A549 (cell line): ENCODE measurements at regions not wholly inside any gene's neighbourhood (a gene's known extent, or its start where the extent isn't known, plus 50 kb on each side); places are given as distances from the start of the nearest gene placed in this dataset.
A peak's percentile ranks its signal among the peaks of the same experiment; 100 is the strongest.
"Not testable (repeated sequence)": the region's sequence is repeated elsewhere in the genome, so short reads cannot be mapped to it uniquely, and the experiment has no call there.

Experiments
- ATAC-seq, 2 experiments: fragments of 200-7000 bp in 1 of 2; fragments of >200 bp in 1 of 2; cut with Nextera tagmentation in 1 of 2; cut with Tn5 transposase in 1 of 2; 3 replicates each; pipeline versions ENCODE4 v1.8.0 to v1.9.1; 2018 to 2020; ENCODE audit warnings: mild to moderate bottlenecking in 1 of 2, moderate library complexity in 1 of 2
- CTCF ChIA-PET: fragments of 300-600 bp; sonication (Branson Sonifier 250); formaldehyde crosslinking; extraction: SDS; loops from one replicate; lab custom pipeline; 2021; ENCODE audit warnings: antibody characterized with exemption, inconsistent platforms; lab: Yijun Ruan, JAX
- POLR2A ChIA-PET: fragments of 350-600 bp; formaldehyde crosslinking; extraction: SDS; loops from one replicate; lab custom pipeline; 2021; ENCODE audit warnings: antibody characterized with exemption, inconsistent platforms; lab: Yijun Ruan, JAX
- DNase-seq, 2 experiments: peaks; one replicate each; pipeline versions ENCODE4 v3.0.0 to v3.0.0-alpha.2; 2011 to 2016; ENCODE audit warnings: low read depth in 1 of 2, low spot score in 1 of 2
- FAIRE-seq: peaks from 2 replicates; lab custom pipeline; 2011; peaks lifted over from hg19 to GRCh38; lab: Jason Lieb, UNC
- H3K27ac ChIP-seq, 2 experiments: fragments of >200 bp; sonication (Bioruptor Twin); formaldehyde crosslinking; 3 replicates each; pipeline ENCODE4 v1.5.1; 2016 to 2017
- H3K4me1 ChIP-seq: fragments of >200 bp; sonication (Bioruptor Twin); formaldehyde crosslinking; 3 replicates; pipeline ENCODE4 v1.6.1; 2016
- H3K4me2 ChIP-seq: fragments of >200 bp; sonication (Bioruptor Twin); formaldehyde crosslinking; 3 replicates; pipeline ENCODE4 v1.6.1; 2016
- H3K4me3 ChIP-seq: fragments of >200 bp; sonication (Bioruptor Twin); formaldehyde crosslinking; 3 replicates; pipeline ENCODE4 v1.5.1; 2016
- H3K9me3 ChIP-seq: fragments of >200 bp; sonication (Bioruptor Twin); formaldehyde crosslinking; 3 replicates; pipeline ENCODE4 v1.6.1; 2016
- BCL3 ChIP-seq: fragments of >200 bp; sonication (Bioruptor Twin); formaldehyde crosslinking; IDR thresholded peaks from 3 replicates; pipeline ENCODE4 v1.6.1; 2016
- BHLHE40 ChIP-seq: IDR thresholded peaks from 2 replicates; pipeline ENCODE4 v1.6.1; 2012; ENCODE audit warnings: low read depth, low read length, inconsistent platforms
- CBX2 ChIP-seq: fragments of 200-600 bp; sonication (generic); IDR thresholded peaks from 2 replicates; pipeline ENCODE4 v1.6.1; 2016; ENCODE audit warnings: low read depth, mild to moderate bottlenecking, borderline replicate concordance
- CHD2 ChIP-seq: fragments of 150-350 bp; IDR thresholded peaks from 2 replicates; pipeline ENCODE4 v1.6.1; 2014; ENCODE audit warnings: low read length; ENCODE audit not compliant: partially characterized antibody
- E2F6 ChIP-seq: IDR thresholded peaks from 2 replicates; pipeline ENCODE4 v1.6.1; 2012; ENCODE audit warnings: low read depth, borderline replicate concordance
- ELK1 ChIP-seq: fragments of 150-350 bp; IDR thresholded peaks from 2 replicates; pipeline ENCODE4 v1.6.1; 2014; ENCODE audit warnings: low read depth, mild to moderate bottlenecking, low read length
- ESRRA ChIP-seq: fragments of 150-350 bp; IDR thresholded peaks from 2 replicates; pipeline ENCODE4 v1.6.1; 2014; ENCODE audit warnings: mild to moderate bottlenecking, low read length, borderline replicate concordance
- FOSB ChIP-seq: fragments of 250-450 bp; sonication (Bioruptor Pico); IDR thresholded peaks from 2 replicates; pipeline ENCODE4 v1.5.0; 2020; ENCODE audit warnings: mild to moderate bottlenecking, moderate library complexity
- HDAC2 ChIP-seq: fragments of 200-600 bp; sonication (generic); IDR thresholded peaks from 2 replicates; pipeline ENCODE4 v1.6.1; 2016
- HMGXB4 ChIP-seq: fragments of 250-450 bp; sonication (Bioruptor Pico); IDR thresholded peaks from 2 replicates; pipeline ENCODE4 v1.5.0; 2021; ENCODE audit warnings: mild to moderate bottlenecking, moderate library complexity, borderline replicate concordance
- MAFK ChIP-seq: fragments of 450-650 bp; IDR thresholded peaks from 2 replicates; pipeline ENCODE4 v1.6.1; 2014; ENCODE audit not compliant: partially characterized antibody
- MYC ChIP-seq: IDR thresholded peaks from 2 replicates; pipeline ENCODE4 v1.6.1; 2012; ENCODE audit warnings: mild to moderate bottlenecking, inconsistent platforms, low read length, improper control_type of control experiment, borderline replicate concordance
- RCOR1 ChIP-seq: fragments of 150-350 bp; IDR thresholded peaks from 2 replicates; pipeline ENCODE4 v1.6.1; 2014; ENCODE audit warnings: antibody characterized with exemption, low read length, low read depth
- TFCP2L1 ChIP-seq: fragments of 250-450 bp; sonication (Bioruptor Pico); IDR thresholded peaks from 2 replicates; pipeline ENCODE4 v1.5.0; 2021; ENCODE audit warnings: mild to moderate bottlenecking
- TP53 ChIP-seq: fragments of 250-450 bp; sonication (Bioruptor Pico); IDR thresholded peaks from 2 replicates; pipeline ENCODE4 v1.5.0; 2021; ENCODE audit warnings: mild to moderate bottlenecking, moderate library complexity
- USF2 ChIP-seq: fragments of 450-650 bp; IDR thresholded peaks from 2 replicates; pipeline ENCODE4 v1.6.1; 2014; ENCODE audit warnings: antibody characterized with exemption
- ZC3H11A ChIP-seq: fragments of 450-650 bp; IDR thresholded peaks from 2 replicates; pipeline ENCODE4 v1.6.1; 2014; ENCODE audit warnings: antibody characterized with exemption, mild to moderate bottlenecking
- ZFP36 ChIP-seq: fragments of 450-650 bp; IDR thresholded peaks from 2 replicates; pipeline ENCODE4 v1.6.1; 2014; ENCODE audit warnings: borderline replicate concordance; ENCODE audit not compliant: partially characterized antibody
- ZNF302 ChIP-seq: fragments of 250-450 bp; sonication (Bioruptor Pico); IDR thresholded peaks from 2 replicates; pipeline ENCODE4 v1.9.0; 2021; ENCODE audit warnings: inconsistent platforms, mild to moderate bottlenecking, moderate library complexity
- WGBS: methylation state at CpG from one replicate; pipeline ENCODE4 v1.1.6; 2017; ENCODE audit errors: missing lambda C conversion rate; 5-methylcytosine and 5-hydroxymethylcytosine counted together

GRCh38 chr10:37010741-37011140 lies 114.7 kb upstream of the ANKRD30A start:
- ChIA-PET POLR2A (no interaction called here), CTCF (interaction anchor here (1.0 kb wide), 1 partner anchor 25 kb away, joined by 5 read pairs; no protein-coding TSS in a partner anchor)
- Histone ChIP-seq H3K9me3 (no peaks in the 10 kb centered on the region), H3K4me1 (no peaks in the 10 kb centered on the region), H3K27ac (no peak overlapping the region), H3K4me3 (no peak overlapping the region), H3K4me2 (no peak overlapping the region)
- no peak for ATAC-seq
- WGBS: 60% methylated on average over 7 of the region's 7 CpGs
- no peak for TF ChIP-seq ZFP36
- no peak for TF ChIP-seq USF2
- no peak for TF ChIP-seq HMGXB4
- no peak for TF ChIP-seq FOSB (CRISPR knock-in tag)
- no peak for TF ChIP-seq BCL3
- no peak for TF ChIP-seq ZNF302 (CRISPR knock-in tag)
- peak in 1 of 2 experiments; percentile 10 for DNase-seq
- FAIRE-seq: no peak

GRCh38 chr10:37008276-37008675 lies 117.1 kb upstream of the ANKRD30A start:
- FAIRE-seq, H3K4me1 ChIP-seq, DNase-seq, H3K27ac ChIP-seq, H3K4me3 ChIP-seq, ATAC-seq, CTCF ChIA-PET, POLR2A ChIA-PET, H3K4me2 ChIP-seq, H3K9me3 ChIP-seq: not testable (repeated sequence)
- WGBS: 21% methylated on average over 2 of the region's 2 CpGs

GRCh38 chr10:37003126-37003525 lies 122.3 kb upstream of the ANKRD30A start:
- TF ChIP-seq RCOR1 (no peak), BHLHE40 (no peak), ESRRA (no peak), TFCP2L1 (CRISPR knock-in tag) (no peak), ZNF302 (CRISPR knock-in tag) (no peak), MYC (no peak), MAFK (no peak), ZC3H11A (no peak)
- ChIA-PET POLR2A (no interaction called here), CTCF (no interaction called here)
- H3K4me3 ChIP-seq: no peak overlapping the region
- DNase-seq: no peak
- H3K4me1 ChIP-seq: no peaks in the 10 kb centered on the region
- H3K9me3 ChIP-seq: no peaks in the 10 kb centered on the region
- WGBS: 28% methylated on average over 2 of the region's 2 CpGs
- H3K4me2 ChIP-seq: no peak overlapping the region
- no peak for ATAC-seq
- H3K27ac ChIP-seq: no peak overlapping the region
- FAIRE-seq: no peak

- H3K27ac ChIP-seq, H3K4me3 ChIP-seq, H3K4me2 ChIP-seq, CTCF ChIA-PET, FAIRE-seq, H3K4me1 ChIP-seq, DNase-seq, H3K9me3 ChIP-seq, POLR2A ChIA-PET, ATAC-seq: not testable (repeated sequence)
- WGBS: 78% methylated on average over 14 of the region's 14 CpGs
Observed at GRCh38 chr10:36995806-36996205, 129.6 kb upstream of the ANKRD30A start.

- Histone ChIP-seq H3K27ac (no peak overlapping the region), H3K4me2 (no peak overlapping the region), H3K4me3 (no peak overlapping the region), H3K4me1 (no peaks in the 10 kb centered on the region), H3K9me3 (no peaks in the 10 kb centered on the region)
- ChIA-PET POLR2A (no interaction called here), CTCF (no interaction called here)
- FAIRE-seq: no peak
- WGBS: 78% methylated on average over 10 of the region's 10 CpGs
- no peak for DNase-seq
- no peak for ATAC-seq
- TF ChIP-seq CBX2 (no peak), HMGXB4 (no peak), E2F6 (no peak), HDAC2 (no peak), MYC (no peak), TP53 (no peak), ELK1 (no peak), CHD2 (no peak)
Observed at GRCh38 chr10:36994886-36995285, 130.5 kb upstream of the ANKRD30A start.
